DMS114 treated with DMSO at 0.1 percent for 48 hours (cell line): ENCODE measurements at regions not wholly inside any gene's neighbourhood (a gene's known extent, or its start where the extent isn't known, plus 50 kb on each side); places are given as distances from the start of the nearest gene placed in this dataset.
A peak's percentile ranks its signal among the peaks of the same experiment; 100 is the strongest.
"Not testable (repeated sequence)": the region's sequence is repeated elsewhere in the genome, so short reads cannot be mapped to it uniquely, and the experiment has no call there.

Experiments
- DNase-seq: peaks from one replicate; lab custom pipeline; 2025; ENCODE audit not compliant: unreplicated experiment; lab: John Stamatoyannopoulos, UW

- DNase-seq: not testable (repeated sequence)
Observed at GRCh38 chr1:219863816-219864215, 64.5 kb downstream of the SLC30A10 start.

GRCh38 chr1:219862366-219862765 is 66.0 kb downstream of the SLC30A10 start:
- DNase-seq: no peak

- DNase-seq: no peak
Observed at GRCh38 chr1:219858980-219859379, 69.4 kb downstream of the SLC30A10 start.

GRCh38 chr1:219847215-219847855 is 81.0 kb downstream of the SLC30A10 start:
- DNase-seq: no peak

GRCh38 chr1:219839595-219839994 is 88.8 kb downstream of the SLC30A10 start:
- not testable (repeated sequence) for DNase-seq

DNA sequence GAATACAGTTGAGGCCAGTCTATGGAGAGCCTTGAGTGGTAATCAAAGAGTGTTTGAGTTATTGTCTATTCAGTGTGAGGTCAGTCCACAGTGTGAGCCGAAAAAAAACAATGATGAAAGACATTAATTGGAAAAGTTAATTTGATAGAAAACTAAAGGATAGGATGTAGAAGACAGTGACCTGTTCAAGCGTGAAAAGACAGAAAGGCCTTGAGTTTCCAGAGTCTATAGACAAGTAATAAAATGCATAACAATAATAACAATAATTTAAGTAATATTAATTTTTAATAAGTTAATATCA is 90.4 kb downstream of the SLC30A10 start:
- no peak for DNase-seq

DNA sequence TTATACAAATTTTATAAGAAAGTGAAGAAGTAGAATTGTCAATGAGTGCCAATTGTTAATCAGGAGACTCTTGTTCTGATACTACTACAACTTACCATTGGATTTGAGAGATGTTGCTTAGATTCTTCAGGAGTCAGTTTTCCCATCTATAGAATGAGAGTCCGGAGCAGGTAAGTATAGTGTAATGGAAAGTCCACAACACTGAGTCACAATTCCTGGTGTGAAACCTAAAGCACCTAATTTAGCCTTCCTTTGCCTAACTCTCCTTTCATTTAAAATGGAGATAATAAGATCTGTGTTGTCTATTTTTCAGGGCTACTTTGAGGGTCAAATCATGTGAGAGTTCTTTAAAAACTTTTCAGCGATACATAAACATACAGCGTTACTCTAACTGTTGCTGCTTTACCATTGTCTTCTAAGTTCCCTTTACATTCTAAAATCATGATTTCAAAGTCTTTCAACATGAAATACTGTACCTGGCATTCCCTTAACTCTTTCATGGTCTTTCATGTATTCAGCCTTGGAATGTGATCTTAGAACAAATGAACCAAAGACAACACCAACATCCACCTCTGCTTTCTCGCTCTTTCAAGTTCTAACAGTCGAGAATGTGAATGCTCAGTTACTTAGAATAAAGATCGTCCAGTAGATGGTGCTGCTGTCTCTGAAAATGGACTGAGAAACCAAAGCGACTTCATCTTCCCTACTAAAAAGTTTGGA is 90.9 kb downstream of the SLC30A10 start:
- DNase-seq: peak; percentile 83

- no peak for DNase-seq
Observed at GRCh38 chr1:219834314-219834917, 93.9 kb downstream of the SLC30A10 start.

- no peak for DNase-seq
Observed at GRCh38 chr1:219833214-219833815, 95.0 kb downstream of the SLC30A10 start.

GRCh38 chr1:219826290-219826689 is 102.1 kb downstream of the SLC30A10 start:
- no peak for DNase-seq

GRCh38 chr1:219825355-219825754 is 103.0 kb downstream of the SLC30A10 start:
- DNase-seq: no peak

GRCh38 chr1:219824338-219824737 is 104.0 kb downstream of the SLC30A10 start:
- DNase-seq: no peak

- DNase-seq: no peak
Observed at GRCh38 chr1:219820551-219820950, 107.8 kb downstream of the SLC30A10 start.

GRCh38 chr1:219817914-219818313 is 110.4 kb downstream of the SLC30A10 start:
- DNase-seq: no peak

GRCh38 chr1:219813294-219813693 is 115.1 kb downstream of the SLC30A10 start:
- no peak for DNase-seq

GRCh38 chr1:219812491-219813203 is 115.7 kb downstream of the SLC30A10 start:
- DNase-seq: peak; percentile 63

- DNase-seq: no peak
Observed at GRCh38 chr1:219812086-219812485, 116.3 kb downstream of the SLC30A10 start.

DNA sequence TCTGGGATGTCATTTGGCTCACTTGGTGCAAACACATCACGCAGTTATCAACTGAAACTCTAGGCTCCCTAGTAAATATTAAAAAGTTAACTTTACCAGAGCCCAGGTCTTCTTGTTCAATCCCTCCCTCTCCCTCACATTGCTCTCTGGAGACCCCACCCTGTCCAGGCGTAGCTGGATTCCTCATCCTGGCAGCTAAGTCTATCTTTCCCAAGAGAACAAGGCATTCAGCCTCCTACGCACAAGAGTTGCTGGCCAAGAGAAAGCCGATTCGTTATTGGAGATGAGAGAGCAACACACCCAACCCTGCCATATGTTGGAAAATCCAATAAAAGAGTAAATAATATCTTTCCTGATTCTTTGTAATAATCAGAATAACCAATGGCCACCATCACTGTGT is 117.9 kb downstream of the SLC30A10 start:
- no peak for DNase-seq

DNA sequence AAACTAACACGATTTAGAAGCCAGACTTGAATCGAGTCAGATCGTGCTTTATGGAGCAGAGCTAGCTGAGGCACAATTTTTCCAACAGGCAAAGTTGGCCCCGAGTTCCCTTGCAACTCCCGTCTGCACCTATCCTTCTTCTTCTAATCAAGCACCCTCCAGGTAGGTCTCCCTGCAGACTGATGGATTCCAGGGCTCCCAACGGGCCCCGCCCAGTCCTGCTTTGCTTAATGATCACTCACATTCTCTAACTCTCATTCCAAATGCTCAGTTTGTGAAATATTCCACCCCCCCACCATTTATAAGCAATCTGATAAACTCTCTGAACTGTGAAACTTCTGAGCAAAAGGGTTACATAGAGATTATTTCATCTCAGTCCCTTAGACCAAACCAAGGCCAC is 119.6 kb downstream of the SLC30A10 start:
- DNase-seq: no peak

GRCh38 chr1:219806642-219807041 is 121.7 kb downstream of the SLC30A10 start:
- DNase-seq: no peak

- no peak for DNase-seq
Observed at GRCh38 chr1:219806020-219806419, 122.3 kb downstream of the SLC30A10 start.
